WTC11 (cell line): ENCODE measurements at regions not wholly inside any gene's neighbourhood (a gene's known extent, or its start where the extent isn't known, plus 50 kb on each side); places are given as distances from the start of the nearest gene placed in this dataset.

Source experiments
- CTCF ChIP-seq: fragments of 200-600 bp; IDR thresholded peaks from 2 replicates; pipeline ENCODE4 v1.8.0; 2022; ENCODE audit warnings: antibody characterized with exemption
- HMGXB4 ChIP-seq: sonication (generic); formaldehyde crosslinking; IDR thresholded peaks from 2 replicates; pipeline ENCODE4 v1.8.1; 2023; ENCODE audit warnings: mild to moderate bottlenecking, moderate library complexity, missing genetic modification reagents
- IRF2 ChIP-seq: sonication (generic); formaldehyde crosslinking; IDR thresholded peaks from 2 replicates; pipeline ENCODE4 v1.8.0; 2022; ENCODE audit warnings: low read depth, missing genetic modification reagents, borderline replicate concordance
- JUN ChIP-seq: sonication (generic); formaldehyde crosslinking; IDR thresholded peaks from 2 replicates; pipeline ENCODE4 v1.8.0; 2023; ENCODE audit warnings: mild to moderate bottlenecking, missing genetic modification reagents
- MLX ChIP-seq: sonication (generic); formaldehyde crosslinking; IDR thresholded peaks from 2 replicates; pipeline ENCODE4 v1.8.1; 2023; ENCODE audit warnings: mild to moderate bottlenecking, missing genetic modification reagents, moderate library complexity
- MYBL2 ChIP-seq: sonication (generic); formaldehyde crosslinking; IDR thresholded peaks from 2 replicates; pipeline ENCODE4 v1.8.1; 2023; ENCODE audit warnings: mild to moderate bottlenecking, moderate library complexity, missing genetic modification reagents
- NR1H2 ChIP-seq: sonication (generic); formaldehyde crosslinking; IDR thresholded peaks from 2 replicates; pipeline ENCODE4 v1.9.0; 2021; ENCODE audit warnings: mild to moderate bottlenecking, moderate library complexity, missing genetic modification reagents
- SMAD3 ChIP-seq: sonication (generic); formaldehyde crosslinking; IDR thresholded peaks from 2 replicates; pipeline ENCODE4 v1.8.0; 2022; ENCODE audit warnings: missing genetic modification reagents, mild to moderate bottlenecking, borderline replicate concordance
- STAT6 ChIP-seq: sonication (generic); formaldehyde crosslinking; conservative IDR thresholded peaks from 2 replicates; pipeline ENCODE4 v1.8.1; 2023; ENCODE audit warnings: mild to moderate bottlenecking, low read depth, missing genetic modification reagents, moderate library complexity
- TEAD1 ChIP-seq: sonication (generic); formaldehyde crosslinking; IDR thresholded peaks from 2 replicates; pipeline ENCODE4 v1.8.0; 2022; ENCODE audit warnings: mild to moderate bottlenecking, missing genetic modification reagents
- USF2 ChIP-seq: sonication (generic); formaldehyde crosslinking; IDR thresholded peaks from 2 replicates; pipeline ENCODE4 v1.8.1; 2023; ENCODE audit warnings: mild to moderate bottlenecking, missing genetic modification reagents, moderate library complexity
- ZNF281 ChIP-seq: sonication (generic); formaldehyde crosslinking; IDR thresholded peaks from 2 replicates; pipeline ENCODE4 v1.8.0; 2023; ENCODE audit warnings: mild to moderate bottlenecking, missing genetic modification reagents
- ZNF396 ChIP-seq: fragments of 250-450 bp; sonication (Bioruptor Pico); IDR thresholded peaks from 2 replicates; pipeline ENCODE4 v1.8.0; 2021; ENCODE audit warnings: mild to moderate bottlenecking, moderate library complexity, borderline replicate concordance

GRCh38 chr1:185464777-185465176 lies 147.7 kb upstream of the IVNS1ABP start:
- TF ChIP-seq ZNF281 (CRISPR knock-in tag) (no peak), HMGXB4 (CRISPR knock-in tag) (no peak), CTCF (no peak), ZNF396 (CRISPR knock-in tag) (no peak), STAT6 (CRISPR knock-in tag) (no peak), JUN (CRISPR knock-in tag) (no peak), TEAD1 (no peak), MYBL2 (CRISPR knock-in tag) (no peak), MLX (CRISPR knock-in tag) (no peak), NR1H2 (CRISPR knock-in tag) (no peak), IRF2 (CRISPR knock-in tag) (no peak), USF2 (CRISPR knock-in tag) (no peak), SMAD3 (CRISPR knock-in tag) (no peak)
